DOHH2 (cell line): ENCODE measurements at regions not wholly inside any gene's neighbourhood (a gene's known extent, or its start where the extent isn't known, plus 50 kb on each side); places are given as distances from the start of the nearest gene placed in this dataset.

Experiments
- CTCF ChIP-seq: fragments of 200-600 bp; sonication (generic); IDR thresholded peaks from one replicate; pipeline ENCODE4 v1.5.1; 2014; ENCODE audit warnings: antibody characterized with exemption, mild to moderate bottlenecking, low read depth, low read length; ENCODE audit not compliant: poor library complexity, severe bottlenecking
- EZH2phosphoT487 ChIP-seq: fragments of 200-600 bp; sonication (generic); IDR thresholded peaks from 2 replicates; pipeline ENCODE4 v1.6.1; 2017; ENCODE audit warnings: borderline replicate concordance, mild to moderate bottlenecking, antibody characterized with exemption, low read length, moderate library complexity, mixed read lengths

- TF ChIP-seq CTCF, result no peak
- no peak for TF ChIP-seq EZH2phosphoT487
Observed at GRCh38 chr11:70012134-70012733, 65.9 kb upstream of the ANO1 start.
